Activated CD4-positive, alpha-beta T cell treated with anti-CD3 and anti-CD28 coated beads for 24 hours (primary cell): ENCODE measurements at regions not wholly inside any gene's neighbourhood (a gene's known extent, or its start where the extent isn't known, plus 50 kb on each side); places are given as distances from the start of the nearest gene placed in this dataset.
A peak's percentile ranks its signal among the peaks of the same experiment; 100 is the strongest.
"Not testable (repeated sequence)": the region's sequence is repeated elsewhere in the genome, so short reads cannot be mapped to it uniquely, and the experiment has no call there.

ENCODE experiments used
- DNase-seq, 2 donors: peaks; one replicate each; pipeline ENCODE4 v3.0.0-alpha.2; 2020; ENCODE audit warnings: low read depth in 2 of 2

- DNase-seq: no peak
Observed at GRCh38 chr16:10232757-10233156, 50.5 kb upstream of the GRIN2A start.

- DNase-seq: no peak
Observed at GRCh38 chr16:10239640-10240039, 57.4 kb upstream of the GRIN2A start.

GRCh38 chr16:10240854-10241613 is 58.8 kb upstream of the GRIN2A start:
- no peak for DNase-seq

GRCh38 chr16:10242097-10242496 is 59.9 kb upstream of the GRIN2A start:
- DNase-seq: no peak

- DNase-seq: no peak
Observed at GRCh38 chr16:10242916-10243315, 60.7 kb upstream of the GRIN2A start.

GRCh38 chr16:10245002-10245401 is 62.8 kb upstream of the GRIN2A start:
- no peak for DNase-seq

- no peak for DNase-seq
Observed at GRCh38 chr16:10250137-10250828, 68.1 kb upstream of the GRIN2A start.

GRCh38 chr16:10252155-10252554 is 69.9 kb upstream of the GRIN2A start:
- DNase-seq: no peak

GRCh38 chr16:10253409-10253808 is 71.2 kb upstream of the GRIN2A start:
- no peak for DNase-seq

- no peak for DNase-seq
Observed at GRCh38 chr16:10255728-10256127, 73.5 kb upstream of the GRIN2A start.

- DNase-seq: peak; percentile 20 to 28
Observed at GRCh38 chr16:10256784-10257641, 74.8 kb upstream of the GRIN2A start.

- DNase-seq: not testable (repeated sequence)
Observed at GRCh38 chr16:10257642-10258251, 75.5 kb upstream of the GRIN2A start.

- not testable (repeated sequence) for DNase-seq
Observed at GRCh38 chr16:10258930-10259603, 76.8 kb upstream of the GRIN2A start.

GRCh38 chr16:10261077-10261476 is 78.8 kb upstream of the GRIN2A start:
- no peak for DNase-seq

- DNase-seq: not testable (repeated sequence)
Observed at GRCh38 chr16:10261526-10261925, 79.3 kb upstream of the GRIN2A start.

GRCh38 chr16:10262377-10263132 is 80.3 kb upstream of the GRIN2A start:
- no peak for DNase-seq

- no peak for DNase-seq
Observed at GRCh38 chr16:10265770-10266615, 83.8 kb upstream of the GRIN2A start.

GRCh38 chr16:10266809-10267208 is 84.6 kb upstream of the GRIN2A start:
- DNase-seq: peak; percentile 15

GRCh38 chr16:10269632-10270031 is 87.4 kb upstream of the GRIN2A start:
- no peak for DNase-seq
